SK-N-SH (cell line): ENCODE measurements at regions not wholly inside any gene's neighbourhood (a gene's known extent, or its start where the extent isn't known, plus 50 kb on each side); places are given as distances from the start of the nearest gene placed in this dataset.

Experiments
- CTCF ChIA-PET: fragments of 300-600, 350-600 bp; formaldehyde crosslinking; extraction: SDS; loops from one replicate; lab custom pipeline; 2021; lab: Yijun Ruan, JAX
- POLR2A ChIA-PET: fragments of 350-600 bp; sonication (Branson Sonifier 250); formaldehyde crosslinking; extraction: SDS; loops from one replicate; lab custom pipeline; 2020; ENCODE audit warnings: antibody characterized with exemption, inconsistent platforms; lab: Yijun Ruan, JAX
- DNase-seq: peaks from one replicate; pipeline ENCODE4 v3.0.0; 2012
- H2AFZ ChIP-seq: fragments of 200-600 bp; sonication (generic); 2 replicates; pipeline ENCODE4 v1.8.1; 2016; ENCODE audit warnings: antibody characterized with exemption, mild to moderate bottlenecking, low read depth
- H3F3A ChIP-seq: fragments of 200-600 bp; sonication (generic); replicated peaks from 2 replicates; pipeline ENCODE3; 2016; ENCODE audit warnings: antibody characterized with exemption, mild to moderate bottlenecking; ENCODE audit not compliant: insufficient read depth
- H3K27ac ChIP-seq, 2 experiments: fragments of 200-500 bp in 1 of 2; fragments of 200-600 bp in 1 of 2; sonication (Bioruptor generic) in 1 of 2; sonication (generic), shearing (Covaris generic) in 1 of 2; 2 replicates each; pipeline versions ENCODE4 v1.5.1 to v1.6.1; 2014 to 2016; ENCODE audit warnings: low read depth in 2 of 2, inconsistent platforms in 1 of 2, low read length in 1 of 2, mild to moderate bottlenecking in 1 of 2, mixed read lengths in 1 of 2
- H3K27me3 ChIP-seq: fragments of 200-600 bp; sonication (generic), shearing (Covaris generic); 2 replicates; pipeline ENCODE4 v1.6.1; 2016; ENCODE audit warnings: mixed run types; ENCODE audit not compliant: insufficient read depth
- H3K36me3 ChIP-seq, 2 experiments: fragments of 200-500 bp in 1 of 2; fragments of 200-600 bp in 1 of 2; sonication (Bioruptor generic) in 1 of 2; sonication (generic) in 1 of 2; replicated peaks in 1 of 2; 2 replicates each; pipeline versions ENCODE3 to v1.5.1; 2014 to 2016; ENCODE audit warnings: low read length in 1 of 2, mild to moderate bottlenecking in 1 of 2; ENCODE audit not compliant: insufficient read depth in 2 of 2, control insufficient read depth in 1 of 2
- H3K4me1 ChIP-seq, 2 experiments: fragments of 200-500 bp in 1 of 2; fragments of 200-600 bp in 1 of 2; sonication (Bioruptor generic) in 1 of 2; sonication (generic), shearing (Covaris generic) in 1 of 2; 2 replicates each; pipeline versions ENCODE4 v1.5.1 to v1.6.1; 2014 to 2016; ENCODE audit warnings: low read depth in 1 of 2, low read length in 1 of 2, mixed run types in 1 of 2; ENCODE audit not compliant: insufficient read depth in 2 of 2, control insufficient read depth in 1 of 2
- H3K4me2 ChIP-seq: fragments of 200-600 bp; sonication (generic), shearing (Covaris generic); 2 replicates; pipeline ENCODE4 v1.6.1; 2017; ENCODE audit warnings: mixed run types
- H3K4me3 ChIP-seq, 2 experiments: fragments of 200-500 bp in 1 of 2; fragments of 200-600 bp in 1 of 2; sonication (Bioruptor generic) in 1 of 2; sonication (generic), shearing (Covaris generic) in 1 of 2; 2 replicates each; pipeline versions ENCODE4 v1.5.1 to v1.8.1; 2014 to 2016; ENCODE audit warnings: low read depth in 2 of 2, inconsistent platforms in 1 of 2, low read length in 1 of 2, mild to moderate bottlenecking in 1 of 2, mixed read lengths in 1 of 2, moderate library complexity in 1 of 2
- H3K79me2 ChIP-seq: fragments of 200-600 bp; sonication (generic); 2 replicates; pipeline ENCODE4 v1.8.1; 2017; ENCODE audit warnings: mild to moderate bottlenecking; ENCODE audit not compliant: insufficient read depth
- H3K9ac ChIP-seq: fragments of 200-600 bp; sonication (generic); 2 replicates; pipeline ENCODE4 v1.6.1; 2017; ENCODE audit warnings: mixed run types
- H3K9me2 ChIP-seq: fragments of 200-600 bp; sonication (generic); 2 replicates; pipeline ENCODE4 v1.6.1; 2017; ENCODE audit warnings: mixed run types
- H3K9me3 ChIP-seq: fragments of 200-600 bp; sonication (generic); 2 replicates; pipeline ENCODE4 v1.6.1; 2017; ENCODE audit warnings: mixed run types, mild to moderate bottlenecking, moderate library complexity
- H4K20me1 ChIP-seq: fragments of 200-600 bp; sonication (generic); 2 replicates; pipeline ENCODE4 v1.6.1; 2017; ENCODE audit warnings: mild to moderate bottlenecking, mixed run types; ENCODE audit not compliant: insufficient read depth
- CHD2 ChIP-seq: fragments of 150-350 bp; IDR thresholded peaks from 2 replicates; pipeline ENCODE4 v1.6.1; 2018; ENCODE audit warnings: low read length; ENCODE audit not compliant: partially characterized antibody
- CTCF ChIP-seq: fragments of 200-600 bp; sonication (generic); IDR thresholded peaks from 2 replicates; pipeline ENCODE4 v1.6.1; 2017; ENCODE audit warnings: antibody characterized with exemption, mild to moderate bottlenecking, moderate library complexity
- EZH2phosphoT487 ChIP-seq: fragments of 200-600 bp; sonication (generic); IDR thresholded peaks from 2 replicates; pipeline ENCODE4 v1.6.1; 2017; ENCODE audit warnings: low read depth, mixed run types, mild to moderate bottlenecking, antibody characterized with exemption, moderate library complexity, borderline replicate concordance
- FOXJ3 ChIP-seq: sonication (generic); formaldehyde crosslinking; IDR thresholded peaks from 2 replicates; pipeline ENCODE4 v1.5.1; 2020; ENCODE audit warnings: mild to moderate bottlenecking, missing genetic modification reagents
- IRF3 ChIP-seq: fragments of 150-350 bp; IDR thresholded peaks from 2 replicates; pipeline ENCODE4 v1.6.1; 2016; ENCODE audit warnings: mild to moderate bottlenecking, low read depth, low read length
- MAX ChIP-seq: IDR thresholded peaks from 2 replicates; pipeline ENCODE4 v1.4.0; 2012; ENCODE audit warnings: low read depth
- MXI1 ChIP-seq: IDR thresholded peaks from 2 replicates; pipeline ENCODE4 v1.6.1; 2012; ENCODE audit warnings: mild to moderate bottlenecking, low read depth, low read length, improper control_type of control experiment
- NFIC ChIP-seq: IDR thresholded peaks from 2 replicates; pipeline ENCODE4 v1.4.0; 2012; ENCODE audit warnings: borderline replicate concordance
- NRF1 ChIP-seq: IDR thresholded peaks from 2 replicates; pipeline ENCODE4 v1.6.1; 2012; ENCODE audit warnings: low read depth, mild to moderate bottlenecking, low read length
- POLR2AphosphoS5 ChIP-seq: IDR thresholded peaks from 2 replicates; pipeline ENCODE4 v1.6.1; 2012; ENCODE audit warnings: low read depth, low read length
- RAD21 ChIP-seq: IDR thresholded peaks from 2 replicates; pipeline ENCODE4 v1.6.1; 2012; ENCODE audit warnings: mild to moderate bottlenecking, low read length
- RCOR1 ChIP-seq: fragments of 150-350 bp; IDR thresholded peaks from 2 replicates; pipeline ENCODE4 v1.6.1; 2017; ENCODE audit warnings: antibody characterized with exemption, low read length
- RXRA ChIP-seq: IDR thresholded peaks from 2 replicates; pipeline ENCODE4 v1.4.0; 2012; ENCODE audit warnings: low read depth, mild to moderate bottlenecking, borderline replicate concordance
- SMC3 ChIP-seq: IDR thresholded peaks from 2 replicates; pipeline ENCODE4 v1.6.1; 2012; ENCODE audit warnings: low read depth, low read length, improper control_type of control experiment
- TCF12 ChIP-seq: IDR thresholded peaks from 2 replicates; pipeline ENCODE4 v1.4.0; 2012
- TEAD4 ChIP-seq: IDR thresholded peaks from 2 replicates; pipeline ENCODE4 v1.4.0; 2012; ENCODE audit warnings: mild to moderate bottlenecking, borderline replicate concordance; ENCODE audit not compliant: insufficient read depth
- USF1 ChIP-seq: IDR thresholded peaks from 2 replicates; pipeline ENCODE4 v1.4.0; 2012; ENCODE audit warnings: low read depth, borderline replicate concordance
- USF2 ChIP-seq: fragments of 150-350 bp; IDR thresholded peaks from 2 replicates; pipeline ENCODE4 v1.6.1; 2017; ENCODE audit warnings: antibody characterized with exemption, low read length, low read depth, borderline replicate concordance
- YY1 ChIP-seq: IDR thresholded peaks from 2 replicates; pipeline ENCODE4 v1.4.0; 2012; ENCODE audit warnings: low read depth, mild to moderate bottlenecking
- ZBTB33 ChIP-seq: IDR thresholded peaks from 2 replicates; pipeline ENCODE4 v1.4.0; 2012; ENCODE audit warnings: low read depth, borderline replicate concordance
- WGBS: methylation state at CpG from one replicate; pipeline ENCODE4 v1.1.6; 2017; ENCODE audit warnings: low lambda C conversion rate; 5-methylcytosine and 5-hydroxymethylcytosine counted together

GRCh38 chr15:92714477-92715401 is 59.2 kb upstream of the FAM174B start:
- Histone ChIP-seq H3K4me3 (peak overlapping the region; percentile 57 to 93), H2AFZ (peak overlapping the region; percentile 99), H3F3A (no peaks in the 10 kb centered on the region), H3K27me3 (0 out of 2 replicates have a peak, but pooled peaks cover 5% of the 10 kb centered on the region), H3K4me1 (peaks cover 0 to 3% of the 10 kb centered on the region in 2 experiments; a peak in 2 of 4 replicates), H3K9me2 (no peaks in the 10 kb centered on the region), H4K20me1 (no peaks in the 10 kb centered on the region), H3K27ac (peak overlapping the region; percentile 46 to 67), H3K36me3 (no peaks in the 10 kb centered on the region), H3K9me3 (no peaks in the 10 kb centered on the region)
- ChIA-PET POLR2A (interaction anchor here (0.9 to 1.6 kb wide), 4 partner anchors 19 to 617 kb away, joined by 3 to 7 read pairs (median 4); no protein-coding TSS in a partner anchor), CTCF (interaction anchor here (0.6 to 2.6 kb wide), 97 partner anchors 9 to 1413 kb away, joined by 3 to 95 read pairs (median 4); partner anchors contain the start of genes FAM174B, SLCO3A1 and ST8SIA2)
- 5% methylated on average over 34 of the region's 62 CpGs for WGBS
- peak; percentile 89 for DNase-seq
- TF ChIP-seq RXRA: no peak
- no peak for TF ChIP-seq ZBTB33
- TF ChIP-seq NFIC: no peak
- no peak for TF ChIP-seq TCF12
- no peak for TF ChIP-seq MXI1
- TF ChIP-seq MAX: no peak; the same call in 1 of the 2 replicates
- TF ChIP-seq SMC3: peak; percentile 85
- TF ChIP-seq NRF1: 0 out of 2 replicates have a peak, but pooled peaks have one; percentile 35
- TF ChIP-seq IRF3: no peak
- peak; percentile 94 for TF ChIP-seq RAD21
- TF ChIP-seq EZH2phosphoT487: no peak
- TF ChIP-seq CHD2: peak; percentile 14
- TF ChIP-seq FOXJ3 (CRISPR knock-in tag): no peak
- TF ChIP-seq POLR2AphosphoS5: no peak
- no peak for TF ChIP-seq USF2
- no peak for TF ChIP-seq TEAD4
- 0 out of 2 replicates have a peak, but pooled peaks have one; percentile 21 for TF ChIP-seq RCOR1
- peak; percentile 90 for TF ChIP-seq CTCF
- TF ChIP-seq YY1: peak; percentile 39; the same call in 1 of the 2 replicates
- no peak for TF ChIP-seq USF1
- TF ChIP-seq, all 33 proteins: peak for 7
- peak overlapping the region; percentile 72 for H3K9ac ChIP-seq
- no peaks in the 10 kb centered on the region for H3K79me2 ChIP-seq
- H3K4me2 ChIP-seq: peak overlapping the region; percentile 98
